HG03571 (cell line): ENCODE measurements at regions not wholly inside any gene's neighbourhood (a gene's known extent, or its start where the extent isn't known, plus 50 kb on each side); places are given as distances from the start of the nearest gene placed in this dataset.

Source experiments
- ATAC-seq: cut with Tn5 transposase; IDR thresholded peaks from one replicate; pipeline ENCODE4 v1.9.1; 2021; ENCODE audit not compliant: unreplicated experiment

GRCh38 chr14:55929136-55929535 is 189.1 kb upstream of the PELI2 start:
- ATAC-seq = no peak

GRCh38 chr14:55930016-55930784 is 188.0 kb upstream of the PELI2 start:
- ATAC-seq = no peak

- no peak for ATAC-seq
Measured at GRCh38 chr14:55936691-55937090, 181.5 kb upstream of the PELI2 start.

- no peak for ATAC-seq
Measured at GRCh38 chr14:55938249-55938791, 179.9 kb upstream of the PELI2 start.

GRCh38 chr14:55942076-55942654 is 176.0 kb upstream of the PELI2 start:
- ATAC-seq = no peak

GRCh38 chr14:55942826-55943225 is 175.4 kb upstream of the PELI2 start:
- no peak for ATAC-seq

GRCh38 chr14:55944757-55945156 is 173.5 kb upstream of the PELI2 start:
- no peak for ATAC-seq

- ATAC-seq = no peak
Measured at GRCh38 chr14:55946231-55946630, 172.0 kb upstream of the PELI2 start.

GRCh38 chr14:55948399-55948798 is 169.8 kb upstream of the PELI2 start:
- no peak for ATAC-seq

GRCh38 chr14:55949708-55950107 is 168.5 kb upstream of the PELI2 start:
- ATAC-seq = no peak

- no peak for ATAC-seq
Measured at GRCh38 chr14:55950135-55950534, 168.1 kb upstream of the PELI2 start.

GRCh38 chr14:55951341-55952206 is 166.6 kb upstream of the PELI2 start:
- no peak for ATAC-seq

- no peak for ATAC-seq
Measured at GRCh38 chr14:55954108-55954507, 164.1 kb upstream of the PELI2 start.

- no peak for ATAC-seq
Measured at GRCh38 chr14:55955175-55955574, 163.0 kb upstream of the PELI2 start.

- ATAC-seq = no peak
Measured at GRCh38 chr14:55957950-55958349, 160.3 kb upstream of the PELI2 start.

- no peak for ATAC-seq
Measured at GRCh38 chr14:55963295-55963694, 154.9 kb upstream of the PELI2 start.

GRCh38 chr14:55964091-55964490 is 154.1 kb upstream of the PELI2 start:
- no peak for ATAC-seq

- ATAC-seq = no peak
Measured at GRCh38 chr14:55964821-55965220, 153.4 kb upstream of the PELI2 start.

GRCh38 chr14:55965851-55966250 is 152.4 kb upstream of the PELI2 start:
- no peak for ATAC-seq

- ATAC-seq = no peak
Measured at GRCh38 chr14:55968741-55969140, 149.5 kb upstream of the PELI2 start.

- ATAC-seq = no peak
Measured at GRCh38 chr14:55973285-55973800, 144.9 kb upstream of the PELI2 start.
